ENCODE measurements at regions not wholly inside any gene's neighbourhood (a gene's known extent, or its start where the extent isn't known, plus 50 kb on each side); places are given as distances from the start of the nearest gene placed in this dataset.

GRCh38 chr11:79950172-79950571 is 509.3 kb upstream of the TENM4 start:
- TF ChIP-seq PATZ1 (CRISPR knock-in tag; IDR thresholded peaks at IDR 0.05; ENCODE audit: borderline replicate concordance): no peak
- no peak for TF ChIP-seq BACH2 (CRISPR knock-in tag; IDR thresholded peaks at IDR 0.05; ENCODE audit: borderline replicate concordance)
- TF ChIP-seq OSR1 (CRISPR knock-in tag; IDR thresholded peaks at IDR 0.05): no peak
- TF ChIP-seq POU6F1 (CRISPR knock-in tag; IDR thresholded peaks at IDR 0.05; ENCODE audit: borderline replicate concordance, low read depth): no peak

Measured in SK-N-SH treated with all-trans-retinoic acid at 6 μM for 48 hours (cell line).